ENCODE measurements at regions not wholly inside any gene's neighbourhood (a gene's known extent, or its start where the extent isn't known, plus 50 kb on each side); places are given as distances from the start of the nearest gene placed in this dataset.

DNA sequence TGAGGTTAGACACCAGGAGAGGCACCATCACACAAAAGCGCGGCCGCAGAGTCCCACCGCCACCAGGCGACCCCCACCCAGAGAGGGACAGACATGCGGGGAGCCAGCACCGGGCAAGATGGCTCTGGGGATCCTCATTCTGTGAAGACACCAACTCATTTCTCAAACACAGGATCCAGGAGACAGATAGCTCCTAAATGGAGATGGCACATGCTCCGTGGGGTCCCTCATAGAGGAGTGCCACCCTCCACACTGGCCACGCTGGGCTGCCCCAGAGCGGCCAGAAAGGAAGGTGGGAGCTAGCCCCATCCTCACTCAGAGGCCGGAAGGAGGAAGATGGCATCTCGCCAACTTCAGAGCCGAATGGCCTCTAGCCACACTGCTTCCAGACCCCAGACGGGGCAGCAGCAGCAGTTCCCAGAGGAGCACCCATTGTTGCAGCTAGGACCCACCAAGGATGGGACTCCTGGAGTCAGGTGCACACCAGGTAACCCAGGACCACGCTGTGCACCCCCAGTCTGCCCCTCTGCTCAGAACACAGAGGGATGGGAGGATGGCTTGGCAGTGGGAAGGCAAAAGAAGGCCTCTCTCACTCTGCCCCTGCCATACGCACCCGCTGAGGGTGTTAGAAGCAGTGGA, 78.6 kb downstream of the ZIC5 start:
- H3K4me3 ChIP-seq (ENCODE audit: control insufficient read depth in 1 of 7, extremely low read depth in 1 of 7, insufficient read depth in 4 of 7, low read depth in 2 of 7, low read length in 6 of 7), result no peak overlapping the region

DNA sequence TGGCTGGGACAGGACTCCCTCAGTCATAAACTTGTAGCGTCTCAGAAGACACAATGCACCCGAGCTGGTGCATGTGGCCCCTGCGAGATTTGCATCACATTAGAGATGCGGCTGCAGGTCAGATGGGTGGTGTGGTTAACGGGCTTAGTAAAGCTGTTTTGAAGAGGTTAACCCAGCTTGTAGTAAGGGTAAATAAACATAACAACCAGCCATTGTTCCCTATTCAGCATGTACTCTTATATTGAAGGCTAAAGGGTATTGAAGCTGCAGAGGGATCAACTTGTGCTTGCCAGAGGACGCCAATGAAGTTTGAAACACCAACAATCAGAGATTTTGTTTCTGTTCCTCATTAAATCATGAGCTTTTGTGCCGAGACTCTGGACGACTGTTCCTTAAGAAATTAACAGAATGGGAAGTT, 79.4 kb downstream of the ZIC5 start:
- Histone ChIP-seq H3K4me3 (ENCODE audit: control insufficient read depth in 1 of 7, extremely low read depth in 1 of 7, insufficient read depth in 4 of 7, low read depth in 2 of 7, low read length in 6 of 7) (no peak overlapping the region), H3K9me3 (ENCODE audit: control extremely low read depth in 1 of 5, control insufficient read depth in 4 of 5, insufficient read depth in 2 of 5, low read depth in 1 of 5, low read length in 4 of 5) (no peaks in the 10 kb centered on the region), H3K27me3 (replicated peaks in 2 of 5; ENCODE audit: control insufficient read depth in 4 of 5, insufficient read depth in 5 of 5, low read length in 4 of 5) (peaks cover 0 to 44% (median 23%) of the 10 kb centered on the region in 5 experiments), H3K4me1 (ENCODE audit: control extremely low read depth in 1 of 4, control insufficient read depth in 4 of 4, insufficient read depth in 4 of 4, low read length in 3 of 4) (peaks cover 0 to 16% (median 13%) of the 10 kb centered on the region in 4 experiments), H3K36me3 (ENCODE audit: control insufficient read depth in 4 of 4, insufficient read depth in 4 of 4, low read length in 3 of 4) (no peaks in the 10 kb centered on the region), H3K27ac (ENCODE audit: insufficient read depth in 1 of 2, low read depth in 1 of 2, low read length in 2 of 2, poor library complexity in 1 of 2, severe bottlenecking in 2 of 2) (no peak overlapping the region)
- POLR2A ChIA-PET, result no interaction called here
- 100% methylated on average over 3 of the region's 8 CpGs for WGBS (ENCODE audit: insufficient coverage)
- no peak for DNase-seq
- CTCF ChIA-PET, result interaction anchor here (1.1 to 1.5 kb wide), 3 partner anchors 12 to 26 kb away, joined by 3 to 5 read pairs (median 4); no protein-coding TSS in a partner anchor

More for the DNA sequence above, 78.6 kb downstream of the ZIC5 start:
- Histone ChIP-seq H3K27me3 (replicated peaks in 2 of 5; ENCODE audit: control insufficient read depth in 4 of 5, insufficient read depth in 5 of 5, low read length in 4 of 5) (peaks cover 0 to 52% (median 26%) of the 10 kb centered on the region in 5 experiments), H3K4me1 (ENCODE audit: control extremely low read depth in 1 of 4, control insufficient read depth in 4 of 4, insufficient read depth in 4 of 4, low read length in 3 of 4) (peaks cover 0 to 16% (median 13%) of the 10 kb centered on the region in 4 experiments), H3K9me3 (ENCODE audit: control extremely low read depth in 1 of 5, control insufficient read depth in 4 of 5, insufficient read depth in 2 of 5, low read depth in 1 of 5, low read length in 4 of 5) (no peaks in the 10 kb centered on the region), H3K27ac (ENCODE audit: insufficient read depth in 1 of 2, low read depth in 1 of 2, low read length in 2 of 2, poor library complexity in 1 of 2, severe bottlenecking in 2 of 2) (no peak overlapping the region), H3K36me3 (ENCODE audit: control insufficient read depth in 4 of 4, insufficient read depth in 4 of 4, low read length in 3 of 4) (no peaks in the 10 kb centered on the region)
- POLR2A ChIA-PET, result no interaction called here
- CTCF ChIA-PET, result interaction anchor here (1.1 to 1.5 kb wide), 2 partner anchors 13 to 18 kb away, joined by 3 to 4 read pairs; no protein-coding TSS in a partner anchor
- 95% methylated on average over 12 of the region's 17 CpGs for WGBS (ENCODE audit: insufficient coverage)
- DNase-seq, result no peak

DNA sequence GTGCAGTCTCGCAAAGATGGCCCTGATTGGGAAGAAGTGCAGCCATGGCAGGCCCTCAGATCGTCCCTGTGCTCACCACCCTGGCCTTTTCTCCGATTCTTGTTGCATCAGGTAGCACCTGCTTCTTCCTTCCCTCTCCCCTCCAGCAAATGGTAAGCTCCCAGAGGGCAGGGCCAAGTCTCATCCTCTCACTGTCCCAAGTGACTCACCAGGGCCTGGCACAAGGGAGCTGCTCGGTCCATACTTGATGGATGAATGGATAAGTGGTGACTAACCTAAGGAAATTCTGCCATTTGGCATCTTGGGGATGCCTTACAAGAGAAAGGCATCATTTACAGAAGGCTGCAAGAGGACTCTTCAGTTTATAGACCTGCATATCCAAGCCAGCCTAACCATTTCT, 84.9 kb downstream of the ZIC5 start:
- Histone ChIP-seq H3K36me3 (ENCODE audit: control insufficient read depth in 4 of 4, insufficient read depth in 4 of 4, low read length in 3 of 4) (no peaks in the 10 kb centered on the region), H3K4me1 (ENCODE audit: control extremely low read depth in 1 of 4, control insufficient read depth in 4 of 4, insufficient read depth in 4 of 4, low read length in 3 of 4) (no peaks in the 10 kb centered on the region), H3K27me3 (replicated peaks in 2 of 5; ENCODE audit: control insufficient read depth in 4 of 5, insufficient read depth in 5 of 5, low read length in 4 of 5) (peaks cover 0 to 2% (median 0%) of the 10 kb centered on the region in 5 experiments), H3K27ac (ENCODE audit: insufficient read depth in 1 of 2, low read depth in 1 of 2, low read length in 2 of 2, poor library complexity in 1 of 2, severe bottlenecking in 2 of 2) (no peak overlapping the region), H3K9me3 (ENCODE audit: control extremely low read depth in 1 of 5, control insufficient read depth in 4 of 5, insufficient read depth in 2 of 5, low read depth in 1 of 5, low read length in 4 of 5) (no peaks in the 10 kb centered on the region), H3K4me3 (ENCODE audit: control insufficient read depth in 1 of 7, extremely low read depth in 1 of 7, insufficient read depth in 4 of 7, low read depth in 2 of 7, low read length in 6 of 7) (no peak overlapping the region)
- CTCF ChIA-PET, result interaction anchor here (1.7 kb wide), 1 partner anchor 55 kb away, joined by 3 read pairs; no protein-coding TSS in a partner anchor
- no peak for DNase-seq
- POLR2A ChIA-PET, result no interaction called here
- 93% methylated on average over 4 of the region's 4 CpGs for WGBS (ENCODE audit: insufficient coverage)

DNA sequence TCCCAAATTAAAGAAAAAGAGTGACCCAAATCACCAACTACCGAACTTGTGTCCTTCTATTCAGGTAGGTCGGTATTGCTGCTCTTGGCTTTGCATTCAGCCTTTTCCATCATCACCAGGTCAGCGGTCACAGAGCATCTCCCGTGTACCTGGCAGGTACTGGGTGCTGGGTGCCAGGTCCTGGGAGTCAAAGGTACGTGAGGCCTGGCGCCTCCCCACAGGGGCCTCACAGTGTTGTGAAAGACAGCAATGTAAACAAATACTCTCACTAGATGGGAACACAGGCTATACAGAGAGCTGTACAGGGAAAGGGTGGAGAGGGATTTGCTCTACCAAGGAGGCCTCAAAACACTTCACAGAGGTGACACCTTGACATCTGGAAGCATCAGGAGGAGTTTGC, 86.7 kb downstream of the ZIC5 start:
- POLR2A ChIA-PET, result no interaction called here
- WGBS (ENCODE audit: insufficient coverage), result 100% methylated on average over 4 of the region's 6 CpGs
- DNase-seq, result no peak
- Histone ChIP-seq H3K4me3 (ENCODE audit: control insufficient read depth in 1 of 7, extremely low read depth in 1 of 7, insufficient read depth in 4 of 7, low read depth in 2 of 7, low read length in 6 of 7) (no peak overlapping the region), H3K27me3 (replicated peaks in 2 of 5; ENCODE audit: control insufficient read depth in 4 of 5, insufficient read depth in 5 of 5, low read length in 4 of 5) (no peaks in the 10 kb centered on the region), H3K9me3 (ENCODE audit: control extremely low read depth in 1 of 5, control insufficient read depth in 4 of 5, insufficient read depth in 2 of 5, low read depth in 1 of 5, low read length in 4 of 5) (no peaks in the 10 kb centered on the region), H3K36me3 (ENCODE audit: control insufficient read depth in 4 of 4, insufficient read depth in 4 of 4, low read length in 3 of 4) (no peaks in the 10 kb centered on the region), H3K27ac (ENCODE audit: insufficient read depth in 1 of 2, low read depth in 1 of 2, low read length in 2 of 2, poor library complexity in 1 of 2, severe bottlenecking in 2 of 2) (no peak overlapping the region), H3K4me1 (ENCODE audit: control extremely low read depth in 1 of 4, control insufficient read depth in 4 of 4, insufficient read depth in 4 of 4, low read length in 3 of 4) (no peaks in the 10 kb centered on the region)
- CTCF ChIA-PET, result no interaction called here

DNA sequence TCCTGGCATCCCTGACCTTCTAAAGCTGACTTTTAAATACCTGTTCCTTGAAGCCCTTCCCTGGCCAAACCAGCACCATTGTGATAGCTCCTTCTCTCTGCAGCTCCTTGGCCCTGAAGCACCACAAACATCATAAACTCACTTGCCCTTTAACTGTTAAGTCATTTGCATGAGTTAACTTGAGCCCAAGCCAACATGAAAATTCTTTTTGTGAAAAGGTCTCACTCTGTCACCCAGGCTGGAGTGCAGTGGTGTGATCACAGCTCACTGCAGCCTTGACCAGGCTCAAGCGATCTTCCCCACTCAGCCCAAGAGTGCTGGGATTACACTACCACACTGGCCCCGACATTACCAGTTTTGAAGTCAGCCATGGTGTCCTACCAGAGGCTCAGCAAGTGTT, 87.8 kb downstream of the ZIC5 start:
- ChIA-PET CTCF (no interaction called here), POLR2A (no interaction called here)
- Histone ChIP-seq H3K27ac (ENCODE audit: insufficient read depth in 1 of 2, low read depth in 1 of 2, low read length in 2 of 2, poor library complexity in 1 of 2, severe bottlenecking in 2 of 2) (no peak overlapping the region), H3K27me3 (replicated peaks in 2 of 5; ENCODE audit: control insufficient read depth in 4 of 5, insufficient read depth in 5 of 5, low read length in 4 of 5) (no peaks in the 10 kb centered on the region), H3K4me3 (ENCODE audit: control insufficient read depth in 1 of 7, extremely low read depth in 1 of 7, insufficient read depth in 4 of 7, low read depth in 2 of 7, low read length in 6 of 7) (no peak overlapping the region), H3K4me1 (ENCODE audit: control extremely low read depth in 1 of 4, control insufficient read depth in 4 of 4, insufficient read depth in 4 of 4, low read length in 3 of 4) (no peaks in the 10 kb centered on the region), H3K9me3 (ENCODE audit: control extremely low read depth in 1 of 5, control insufficient read depth in 4 of 5, insufficient read depth in 2 of 5, low read depth in 1 of 5, low read length in 4 of 5) (no peaks in the 10 kb centered on the region), H3K36me3 (ENCODE audit: control insufficient read depth in 4 of 4, insufficient read depth in 4 of 4, low read length in 3 of 4) (no peaks in the 10 kb centered on the region)
- no peak for DNase-seq
- 100% methylated on average over 2 of the region's 2 CpGs for WGBS (ENCODE audit: insufficient coverage)

DNA sequence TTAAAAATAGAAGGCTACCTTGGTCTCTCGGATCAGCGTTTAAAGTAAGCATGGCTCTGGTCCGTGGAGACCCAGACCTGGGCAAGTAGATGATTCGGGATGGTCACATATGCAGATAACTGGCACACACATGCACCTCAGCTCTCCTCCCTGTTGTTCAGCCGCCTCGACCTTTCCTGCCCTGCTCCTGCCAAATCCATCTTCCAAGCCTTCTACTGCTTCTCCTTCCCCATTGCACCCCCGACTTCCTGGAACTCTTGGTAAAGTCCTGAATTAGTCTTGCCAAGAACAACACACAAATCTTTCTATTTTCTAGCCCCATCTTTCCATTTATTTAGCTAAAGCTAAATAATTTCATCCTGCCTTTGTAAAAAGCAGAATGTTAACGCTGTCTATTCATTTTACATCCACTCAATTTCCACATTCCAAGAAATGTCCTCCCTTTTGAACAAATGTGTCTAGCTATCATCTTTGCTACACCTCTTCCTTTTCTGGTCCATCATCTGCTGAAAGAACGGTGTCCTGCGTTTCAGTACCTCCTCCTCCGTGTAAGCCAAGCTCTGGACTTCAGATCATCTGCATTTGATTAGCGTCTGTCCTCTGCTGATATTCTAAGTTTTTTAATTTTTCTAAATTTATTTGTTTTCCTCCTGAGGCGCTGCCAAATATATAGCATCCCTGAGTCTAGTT, 92.5 kb downstream of the ZIC5 start:
- ChIA-PET POLR2A (no interaction called here), CTCF (interaction anchor here (1.8 kb wide), 1 partner anchor 13 kb away, joined by 4 read pairs; no protein-coding TSS in a partner anchor)
- Histone ChIP-seq H3K4me1 (ENCODE audit: control extremely low read depth in 1 of 4, control insufficient read depth in 4 of 4, insufficient read depth in 4 of 4, low read length in 3 of 4) (no peaks in the 10 kb centered on the region), H3K9me3 (ENCODE audit: control extremely low read depth in 1 of 5, control insufficient read depth in 4 of 5, insufficient read depth in 2 of 5, low read depth in 1 of 5, low read length in 4 of 5) (no peaks in the 10 kb centered on the region), H3K4me3 (ENCODE audit: control insufficient read depth in 1 of 7, extremely low read depth in 1 of 7, insufficient read depth in 4 of 7, low read depth in 2 of 7, low read length in 6 of 7) (no peak overlapping the region), H3K27me3 (replicated peaks in 2 of 5; ENCODE audit: control insufficient read depth in 4 of 5, insufficient read depth in 5 of 5, low read length in 4 of 5) (no peaks in the 10 kb centered on the region), H3K36me3 (ENCODE audit: control insufficient read depth in 4 of 4, insufficient read depth in 4 of 4, low read length in 3 of 4) (no peaks in the 10 kb centered on the region), H3K27ac (ENCODE audit: insufficient read depth in 1 of 2, low read depth in 1 of 2, low read length in 2 of 2, poor library complexity in 1 of 2, severe bottlenecking in 2 of 2) (no peak overlapping the region)
- 83% methylated on average over 8 of the region's 13 CpGs for WGBS (ENCODE audit: insufficient coverage)
- no peak for DNase-seq

DNA sequence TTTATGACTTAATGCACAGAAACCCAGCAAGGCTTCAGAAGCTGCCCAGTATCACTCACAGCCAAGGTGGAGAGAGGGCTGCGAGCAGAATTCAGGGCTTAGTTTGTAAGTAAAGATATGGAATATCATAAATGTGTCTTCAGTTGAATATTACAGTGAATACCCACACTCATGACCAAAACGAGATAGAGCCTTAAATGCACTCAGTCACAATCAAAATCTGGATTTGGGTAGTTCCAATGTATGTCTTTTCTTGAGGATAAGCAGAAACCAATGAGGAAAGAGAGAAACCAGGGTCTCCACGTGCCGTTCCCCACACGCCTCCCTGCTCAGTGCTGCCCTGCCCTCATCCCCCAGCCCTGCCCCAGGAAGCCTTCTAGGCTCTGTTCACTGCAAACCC, 94.9 kb downstream of the ZIC5 start:
- ChIA-PET POLR2A (no interaction called here), CTCF (no interaction called here)
- Histone ChIP-seq H3K36me3 (ENCODE audit: control insufficient read depth in 4 of 4, insufficient read depth in 4 of 4, low read length in 3 of 4) (no peaks in the 10 kb centered on the region), H3K4me3 (ENCODE audit: control insufficient read depth in 1 of 7, extremely low read depth in 1 of 7, insufficient read depth in 4 of 7, low read depth in 2 of 7, low read length in 6 of 7) (no peak overlapping the region), H3K27ac (ENCODE audit: insufficient read depth in 1 of 2, low read depth in 1 of 2, low read length in 2 of 2, poor library complexity in 1 of 2, severe bottlenecking in 2 of 2) (no peak overlapping the region), H3K9me3 (ENCODE audit: control extremely low read depth in 1 of 5, control insufficient read depth in 4 of 5, insufficient read depth in 2 of 5, low read depth in 1 of 5, low read length in 4 of 5) (no peaks in the 10 kb centered on the region), H3K4me1 (ENCODE audit: control extremely low read depth in 1 of 4, control insufficient read depth in 4 of 4, insufficient read depth in 4 of 4, low read length in 3 of 4) (no peaks in the 10 kb centered on the region), H3K27me3 (replicated peaks in 2 of 5; ENCODE audit: control insufficient read depth in 4 of 5, insufficient read depth in 5 of 5, low read length in 4 of 5) (no peaks in the 10 kb centered on the region)
- no peak for DNase-seq
- 80% methylated on average over 1 of the region's 5 CpGs for WGBS (ENCODE audit: insufficient coverage)

Data from common myeloid progenitor, CD34-positive (primary cell).